GM18951 (cell line): ENCODE measurements at regions not wholly inside any gene's neighbourhood (a gene's known extent, or its start where the extent isn't known, plus 50 kb on each side); places are given as distances from the start of the nearest gene placed in this dataset.
"Not testable (repeated sequence)": the region's sequence is repeated elsewhere in the genome, so short reads cannot be mapped to it uniquely, and the experiment has no call there.

Experiments used
- POLR2A ChIP-seq: IDR thresholded peaks from 4 replicates; pipeline ENCODE4 v1.6.1; 2011; ENCODE audit warnings: mild to moderate bottlenecking; ENCODE audit not compliant: insufficient read length, insufficient read depth; ENCODE audit errors: extremely low read depth
- in situ Hi-C: fragments of 300-500 bp; cut with MboI; formaldehyde crosslinking; loops from one replicate; pipeline ENCODE4 v1.12.0; 2022; ENCODE audit warnings: low sequenced_read_pairs, mixed read lengths, inconsistent platforms; ENCODE audit not compliant: unreplicated experiment

DNA sequence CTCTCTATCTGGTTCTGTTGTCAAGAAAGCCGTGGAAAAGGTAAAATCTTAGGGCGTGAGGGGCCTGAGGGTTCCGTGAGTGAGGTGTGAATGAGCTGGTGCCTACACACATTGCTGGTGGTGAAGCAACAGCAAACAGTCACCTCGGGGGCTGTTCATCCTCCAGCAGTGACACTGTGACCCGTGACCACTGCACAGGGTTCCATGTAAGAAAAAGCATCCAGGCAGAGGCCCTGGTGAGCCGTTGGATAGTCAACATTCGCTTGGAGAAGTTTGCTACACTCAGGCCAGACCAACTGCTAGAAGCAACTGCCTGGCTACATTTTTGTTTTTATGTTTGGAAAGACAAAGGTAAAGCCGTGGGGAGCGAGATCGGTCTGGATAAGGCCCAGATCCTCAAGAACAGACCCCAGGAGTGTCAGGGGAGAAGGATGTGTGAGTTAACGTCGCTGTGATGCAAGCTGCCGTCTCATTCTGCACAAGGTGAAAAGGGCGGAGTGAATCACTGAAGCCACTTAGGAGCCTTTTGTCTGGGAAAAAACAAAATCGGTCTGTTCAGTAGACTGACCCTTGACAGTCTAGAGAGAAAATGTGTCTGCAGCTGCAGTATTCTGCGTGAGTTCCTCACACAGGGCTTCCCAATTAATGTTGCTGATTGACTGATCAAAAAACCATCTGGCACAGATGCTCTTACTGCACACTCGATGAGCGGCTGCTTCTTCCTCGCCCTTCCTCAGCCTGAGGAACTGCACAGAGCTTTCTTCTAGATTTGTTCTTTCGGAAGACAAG is 404.0 kb downstream of the SMOC2 start:
- TF ChIP-seq POLR2A = no peak
- in situ Hi-C loops = no loop called here

DNA sequence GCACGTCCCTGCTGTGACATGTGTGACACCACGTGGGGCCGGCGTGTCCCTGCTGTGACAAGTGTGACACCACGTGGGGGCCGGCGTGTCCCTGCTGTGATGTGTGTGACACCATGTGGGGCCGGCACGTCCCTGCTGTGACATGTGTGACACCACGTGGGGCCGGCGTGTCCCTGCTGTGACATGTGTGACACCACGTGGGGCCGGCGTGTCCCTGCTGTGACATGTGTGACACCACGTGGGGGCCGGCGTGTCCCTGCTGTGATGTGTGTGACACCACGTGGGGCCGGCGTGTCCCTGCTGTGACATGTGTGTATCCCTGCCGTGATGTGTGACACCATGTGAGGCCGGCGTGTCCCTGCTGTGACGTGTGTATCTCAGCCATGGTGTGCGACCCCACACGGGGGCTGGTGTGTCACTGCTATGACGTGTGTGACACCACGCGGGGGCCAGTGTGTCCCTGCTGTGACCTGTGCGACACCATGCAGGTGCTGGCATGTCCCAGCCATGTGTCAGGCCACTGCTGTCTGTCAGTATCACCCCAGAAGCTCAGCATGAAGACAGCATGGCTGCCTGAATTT is 401.7 kb downstream of the SMOC2 start:
- in situ Hi-C loops = not testable (repeated sequence)

DNA sequence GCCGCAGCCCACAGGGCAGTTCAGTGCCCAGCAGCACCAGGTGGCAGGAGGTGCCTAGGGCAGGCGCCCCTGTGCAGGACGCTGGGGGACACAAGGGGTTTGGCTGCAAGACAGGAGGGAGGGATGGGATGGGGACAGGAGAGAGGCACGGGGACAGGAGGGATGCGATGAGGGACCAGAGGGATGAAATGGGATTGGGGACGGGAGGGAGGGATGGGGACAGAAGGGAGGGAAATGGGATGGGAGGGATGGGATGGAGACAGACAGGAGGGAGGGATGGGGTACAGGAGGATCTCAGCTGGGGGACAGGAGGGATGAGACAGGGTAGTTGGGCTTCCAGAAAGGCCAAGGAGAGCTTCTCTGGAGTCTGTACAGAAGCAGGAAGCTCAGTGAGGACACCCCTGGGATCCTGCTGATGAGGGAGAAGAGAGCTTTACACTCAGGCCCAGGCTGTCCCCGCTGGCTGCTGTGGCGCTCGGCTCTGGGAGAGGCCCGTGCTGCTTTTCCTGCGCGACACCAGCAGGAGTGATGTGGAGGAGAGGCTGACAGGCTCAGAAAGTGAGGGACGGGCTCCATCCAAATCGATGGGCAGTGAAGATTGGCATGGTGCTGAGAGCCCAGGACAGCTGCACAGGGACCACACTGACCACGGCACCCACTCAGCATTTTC is 400.8 kb downstream of the SMOC2 start:
- no peak for TF ChIP-seq POLR2A
- in situ Hi-C loops = no loop called here

DNA sequence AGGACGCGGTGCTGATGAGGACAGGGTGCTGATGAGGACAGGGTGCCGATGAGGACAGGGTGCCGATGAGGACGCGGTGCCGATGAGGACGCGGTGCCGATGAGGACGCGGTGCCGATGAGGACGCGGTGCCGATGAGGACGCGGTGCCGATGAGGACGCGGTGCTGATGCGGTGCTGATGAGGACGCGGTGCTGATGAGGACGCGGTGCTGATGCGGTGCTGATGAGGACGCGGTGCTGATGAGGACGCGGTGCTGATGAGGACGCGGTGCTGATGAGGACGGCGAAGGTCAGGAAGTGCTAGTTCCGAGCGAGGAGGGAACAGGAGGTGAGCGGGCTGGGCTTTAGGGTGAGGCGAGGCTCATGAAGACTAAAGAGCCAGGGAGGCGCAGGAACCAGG is 399.9 kb downstream of the SMOC2 start:
- in situ Hi-C loops = not testable (repeated sequence)

DNA sequence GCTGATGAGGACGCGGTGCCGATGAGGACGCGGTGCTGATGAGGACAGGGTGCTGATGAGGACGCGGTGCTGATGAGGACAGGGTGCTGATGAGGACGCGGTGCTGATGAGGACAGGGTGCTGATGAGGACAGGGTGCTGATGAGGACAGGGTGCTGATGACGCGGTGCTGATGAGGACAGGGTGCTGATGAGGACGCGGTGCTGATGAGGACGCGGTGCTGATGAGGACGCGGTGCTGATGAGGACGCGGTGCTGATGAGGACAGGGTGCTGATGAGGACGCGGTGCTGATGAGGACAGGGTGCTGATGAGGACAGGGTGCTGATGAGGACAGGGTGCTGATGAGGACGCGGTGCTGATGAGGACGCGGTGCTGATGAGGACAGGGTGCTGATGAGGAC is 399.3 kb downstream of the SMOC2 start:
- in situ Hi-C loops = not testable (repeated sequence)

DNA sequence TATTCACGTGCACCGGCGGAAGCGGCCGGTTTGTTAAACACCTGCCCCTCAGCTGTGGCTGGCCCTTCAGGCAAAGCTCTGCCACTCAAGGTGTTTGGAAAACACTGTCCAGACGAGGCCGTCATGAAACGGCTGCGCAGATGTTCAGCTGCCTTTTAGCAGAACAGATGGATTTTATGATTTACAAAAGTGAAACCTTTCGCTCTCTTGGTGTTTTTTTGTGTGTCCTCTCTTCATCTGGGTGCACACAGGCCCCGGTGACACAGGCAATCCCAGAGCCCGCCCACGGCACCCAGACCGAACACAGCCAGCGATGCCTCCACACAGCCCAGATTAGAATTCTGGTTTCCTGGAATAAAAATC is 397.0 kb downstream of the SMOC2 start:
- no peak for TF ChIP-seq POLR2A

DNA sequence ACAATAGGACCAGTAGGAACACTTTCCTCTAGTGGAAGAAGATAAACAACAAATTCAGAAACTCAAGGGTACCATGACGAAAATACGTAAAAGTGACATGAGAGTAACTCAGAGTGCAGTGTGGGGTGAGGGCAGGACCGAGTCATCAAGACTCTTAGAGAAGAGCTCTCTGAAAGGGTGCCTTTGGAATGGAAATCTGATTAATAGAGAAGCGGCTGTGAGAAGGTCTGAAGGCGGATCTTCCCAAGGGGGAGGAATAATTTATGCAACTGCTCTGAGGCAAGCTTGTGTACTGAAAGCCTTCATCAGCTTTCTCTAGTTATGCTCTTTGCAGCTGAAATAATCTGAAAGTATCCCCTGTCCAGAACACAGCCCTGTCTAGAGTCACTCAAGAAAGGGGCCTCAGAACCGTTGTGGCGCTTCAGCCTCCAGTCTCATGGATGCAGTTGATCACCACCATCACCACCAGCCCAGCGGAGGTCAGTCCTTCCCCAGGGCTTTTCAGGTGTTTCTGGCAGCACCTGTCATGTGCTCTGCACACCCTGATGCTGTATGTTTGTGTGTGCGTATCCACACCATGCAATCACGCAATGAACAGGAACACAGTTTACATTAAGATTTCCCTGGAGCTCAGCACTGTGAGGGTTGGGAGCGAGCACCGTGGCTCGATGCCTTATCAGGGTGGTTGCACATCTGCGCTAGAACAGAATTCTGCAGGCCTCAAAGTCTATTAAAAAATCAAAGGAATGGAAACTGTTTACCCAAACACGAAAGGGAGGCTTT is 396.5 kb downstream of the SMOC2 start:
- in situ Hi-C loops = no loop called here
- TF ChIP-seq POLR2A = no peak

More for the DNA sequence above, 397.0 kb downstream of the SMOC2 start:
- in situ Hi-C loops = no loop called here

DNA sequence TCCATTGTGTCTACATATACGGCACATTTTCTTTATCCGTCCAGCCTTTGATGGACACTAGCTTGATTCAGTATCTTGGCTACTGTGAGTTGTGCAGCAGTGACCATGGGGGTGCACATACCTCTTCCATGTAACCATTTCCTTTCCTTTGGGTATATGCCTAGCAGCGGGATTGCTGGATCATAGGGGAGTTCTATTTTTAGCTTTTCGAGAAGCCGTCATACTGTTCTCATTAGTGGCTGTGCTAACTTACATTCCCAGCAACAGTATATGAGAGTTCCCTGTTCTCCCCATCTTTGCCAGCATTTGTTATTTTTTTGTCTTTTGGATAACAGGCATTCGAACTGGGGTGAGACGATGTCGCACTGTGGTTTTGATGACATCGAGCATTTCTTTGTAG is 395.0 kb downstream of the SMOC2 start:
- in situ Hi-C loops = no loop called here
- TF ChIP-seq POLR2A = no peak

DNA sequence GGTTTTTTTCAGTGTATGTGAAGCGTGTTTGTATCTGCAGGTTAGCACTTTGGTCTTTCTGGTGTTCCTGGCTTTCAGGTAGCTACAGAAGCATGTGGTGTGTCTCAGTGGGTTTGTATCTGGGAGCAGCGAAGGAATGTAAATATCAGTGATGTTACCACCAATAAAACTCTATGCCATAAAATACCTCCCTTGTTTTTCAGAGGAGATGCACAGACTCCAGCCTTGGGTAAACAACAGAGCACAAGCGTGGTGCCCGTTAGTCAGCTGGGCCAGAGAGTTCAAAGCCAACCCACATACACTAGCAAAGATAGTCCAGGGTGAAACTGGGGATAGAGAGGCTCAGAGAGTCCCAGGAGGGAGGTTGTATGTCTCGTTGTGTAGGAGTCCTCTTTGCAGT is 393.8 kb downstream of the SMOC2 start:
- in situ Hi-C loops = no loop called here
- no peak for TF ChIP-seq POLR2A

DNA sequence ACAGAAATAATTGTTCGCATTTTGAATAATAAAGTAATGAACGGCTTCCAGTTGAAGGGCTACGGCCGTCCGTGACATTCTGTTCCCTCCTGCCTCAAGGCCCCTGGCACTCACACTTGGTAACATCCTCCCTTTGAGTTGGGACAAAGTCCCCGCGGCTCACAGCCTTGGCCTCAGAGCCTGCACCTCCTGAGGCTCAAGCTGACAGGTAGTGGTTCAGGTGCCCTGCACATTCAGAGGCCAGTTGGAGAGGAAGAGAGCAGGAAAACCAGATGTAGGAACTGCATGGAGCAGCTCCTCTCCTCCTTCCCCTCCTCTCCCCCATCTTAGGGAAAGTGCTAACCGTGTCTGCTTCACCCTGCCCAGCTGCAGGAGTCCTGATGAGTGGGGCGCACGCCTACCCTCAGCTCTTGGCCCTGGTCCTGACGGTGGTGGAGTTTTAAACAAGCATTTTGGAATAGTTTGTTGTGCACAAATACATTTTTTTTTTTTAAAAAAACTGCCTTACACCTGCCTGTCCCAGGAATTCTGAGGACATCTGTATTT is 393.1 kb downstream of the SMOC2 start:
- in situ Hi-C loops = no loop called here
- no peak for TF ChIP-seq POLR2A

DNA sequence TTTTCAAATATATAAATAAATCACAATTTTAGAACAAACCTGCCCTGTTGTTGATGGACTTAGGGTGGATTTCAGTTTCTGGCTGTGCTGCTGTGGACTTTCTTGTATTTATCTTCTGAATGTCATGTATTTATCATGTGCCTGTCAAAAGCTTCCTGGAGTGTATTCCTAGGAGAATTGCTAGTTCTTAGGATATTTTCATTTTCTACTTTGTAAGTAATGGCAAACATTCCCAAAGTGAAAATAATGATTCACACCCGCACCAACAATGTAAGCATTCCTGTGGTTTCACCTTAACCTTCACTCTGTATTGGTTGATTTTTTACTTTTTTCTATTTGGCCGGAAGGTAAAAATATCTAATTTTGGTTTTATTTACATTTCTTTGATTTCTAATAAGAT is 387.8 kb downstream of the SMOC2 start:
- in situ Hi-C loops = no loop called here
- TF ChIP-seq POLR2A = no peak

DNA sequence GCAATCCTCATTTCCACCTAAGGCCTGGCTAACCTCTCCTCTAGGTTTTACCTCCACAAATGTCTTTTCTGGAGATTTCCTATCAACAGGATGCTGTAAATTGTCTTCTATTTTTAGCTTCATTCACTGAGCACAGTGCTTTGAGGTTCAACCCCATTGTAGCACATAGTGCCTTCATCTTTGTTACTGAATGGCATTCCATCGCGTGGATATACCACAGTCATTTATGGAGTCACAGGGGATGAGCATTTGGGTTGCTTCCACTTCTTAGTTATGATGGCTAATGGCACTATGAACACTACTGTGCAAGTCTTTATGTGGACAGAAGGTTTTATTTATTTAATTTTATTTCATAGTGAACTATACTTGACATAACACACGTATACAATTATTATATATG is 387.1 kb downstream of the SMOC2 start:
- TF ChIP-seq POLR2A = no peak
- in situ Hi-C loops = no loop called here

DNA sequence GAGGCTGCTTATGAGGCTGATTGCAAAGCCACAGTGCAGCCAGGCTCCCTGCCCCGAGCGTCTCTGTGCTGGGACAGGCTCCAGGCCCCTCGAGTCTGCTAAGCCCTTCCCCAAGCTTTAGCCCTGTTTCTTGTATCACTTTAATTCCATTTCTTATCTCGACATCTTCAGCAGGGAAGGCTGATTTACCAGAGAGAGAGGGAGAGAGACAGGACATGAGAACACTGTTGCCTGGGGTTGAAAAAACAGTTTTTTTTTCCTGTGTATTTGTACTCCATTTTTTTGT is 386.5 kb downstream of the SMOC2 start:
- in situ Hi-C loops = no loop called here
- no peak for TF ChIP-seq POLR2A
